Endothelial cell of umbilical vein (primary cell): ENCODE measurements at regions not wholly inside any gene's neighbourhood (a gene's known extent, or its start where the extent isn't known, plus 50 kb on each side); places are given as distances from the start of the nearest gene placed in this dataset.

ENCODE experiments used
- CTCF ChIP-seq, 2 donors: IDR thresholded peaks; 1 replicate in 1 of 2; 2 replicates in 1 of 2; pipeline ENCODE4 v1.5.1; 2011; ENCODE audit warnings: low read length in 2 of 2, mild to moderate bottlenecking in 2 of 2, moderate library complexity in 2 of 2, control low read depth in 1 of 2, inconsistent platforms in 1 of 2, low read depth in 1 of 2; ENCODE audit not compliant: insufficient read depth in 1 of 2; ENCODE audit errors: extremely low read depth in 1 of 2
- FOS ChIP-seq: IDR thresholded peaks from 2 replicates; pipeline ENCODE4 v1.6.1; 2011; ENCODE audit warnings: mild to moderate bottlenecking, low read length, moderate library complexity, borderline replicate concordance; ENCODE audit not compliant: insufficient read depth
- GATA2 ChIP-seq: IDR thresholded peaks from 2 replicates; pipeline ENCODE4 v1.7.0; 2011; ENCODE audit warnings: low read depth, mild to moderate bottlenecking, moderate library complexity, mixed read lengths, low read length; ENCODE audit not compliant: insufficient read length, insufficient read depth
- POLR2A ChIP-seq: IDR thresholded peaks from 2 replicates; pipeline ENCODE4 v1.6.1; 2012; ENCODE audit warnings: low read depth, mild to moderate bottlenecking, control low read depth, low read length
- POLR2AphosphoS5 ChIP-seq: IDR thresholded peaks from 2 replicates; pipeline ENCODE4 v1.6.1; 2012; ENCODE audit warnings: low read depth, mild to moderate bottlenecking, control low read depth, low read length, moderate library complexity; ENCODE audit not compliant: insufficient read depth
- TF ChIP-seq, protein P1 (sequence below): IDR thresholded peaks from 2 replicates; pipeline ENCODE4 v1.6.1; 2011; ENCODE audit not compliant: insufficient read depth, insufficient read length

GRCh38 chr1:103250441-103250861, 142.1 kb upstream of the COL11A1 start:
- no peak for TF ChIP-seq CTCF (IDR thresholded peaks at IDR 0.05; ENCODE audit: extremely low read depth in 1 of 2, insufficient read depth in 1 of 2, low read depth in 1 of 2, low read length in 2 of 2)
- TF ChIP-seq POLR2A, result no peak
- TF ChIP-seq POLR2AphosphoS5, result no peak
- TF ChIP-seq FOS, result no peak
- no peak for TF ChIP-seq GATA2
- TF ChIP-seq, protein P1, sequence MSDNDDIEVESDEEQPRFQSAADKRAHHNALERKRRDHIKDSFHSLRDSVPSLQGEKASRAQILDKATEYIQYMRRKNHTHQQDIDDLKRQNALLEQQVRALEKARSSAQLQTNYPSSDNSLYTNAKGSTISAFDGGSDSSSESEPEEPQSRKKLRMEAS, result no peak
